Activated CD4-positive, alpha-beta T cell treated with anti-CD3 and anti-CD28 coated beads, Interleukin-2, amount 50 U/mL, for 1 hour (primary cell): ENCODE measurements at regions not wholly inside any gene's neighbourhood (a gene's known extent, or its start where the extent isn't known, plus 50 kb on each side); places are given as distances from the start of the nearest gene placed in this dataset.
"Not testable (repeated sequence)": the region's sequence is repeated elsewhere in the genome, so short reads cannot be mapped to it uniquely, and the experiment has no call there.

ENCODE experiments used
- DNase-seq: peaks from one replicate; pipeline ENCODE4 v3.0.0-alpha.2; 2020

- not testable (repeated sequence) for DNase-seq
Measured at GRCh38 chr12:127983213-127983791, 283.7 kb upstream of the TMEM132C start.

- no peak for DNase-seq
Measured at GRCh38 chr12:127984386-127985055, 282.4 kb upstream of the TMEM132C start.

GRCh38 chr12:127987199-127987901 lies 279.6 kb upstream of the TMEM132C start:
- no peak for DNase-seq

GRCh38 chr12:127991485-127991884 lies 275.5 kb upstream of the TMEM132C start:
- no peak for DNase-seq

GRCh38 chr12:127998988-127999387 lies 268.0 kb upstream of the TMEM132C start:
- no peak for DNase-seq

GRCh38 chr12:128004383-128004938 lies 262.5 kb upstream of the TMEM132C start:
- no peak for DNase-seq

GRCh38 chr12:128007250-128007649 lies 259.7 kb upstream of the TMEM132C start:
- DNase-seq: no peak

GRCh38 chr12:128008341-128008740 lies 258.6 kb upstream of the TMEM132C start:
- DNase-seq: no peak

- DNase-seq: no peak
Measured at GRCh38 chr12:128009108-128009507, 257.9 kb upstream of the TMEM132C start.

- DNase-seq: no peak
Measured at GRCh38 chr12:128012110-128012509, 254.9 kb upstream of the TMEM132C start.

GRCh38 chr12:128015276-128015675 lies 251.7 kb upstream of the TMEM132C start:
- DNase-seq: no peak

GRCh38 chr12:128018067-128018466 lies 248.9 kb upstream of the TMEM132C start:
- no peak for DNase-seq

GRCh38 chr12:128019996-128020544 lies 246.9 kb upstream of the TMEM132C start:
- DNase-seq: no peak

- DNase-seq: no peak
Measured at GRCh38 chr12:128021561-128021960, 245.4 kb upstream of the TMEM132C start.

- DNase-seq: no peak
Measured at GRCh38 chr12:128025589-128026245, 241.3 kb upstream of the TMEM132C start.

GRCh38 chr12:128026696-128027574 lies 240.0 kb upstream of the TMEM132C start:
- DNase-seq: no peak

GRCh38 chr12:128033473-128033872 lies 233.5 kb upstream of the TMEM132C start:
- DNase-seq: no peak

GRCh38 chr12:128040971-128041370 lies 226.0 kb upstream of the TMEM132C start:
- no peak for DNase-seq

GRCh38 chr12:128042283-128042682 lies 224.7 kb upstream of the TMEM132C start:
- DNase-seq: not testable (repeated sequence)

GRCh38 chr12:128042825-128043224 lies 224.1 kb upstream of the TMEM132C start:
- DNase-seq: no peak

- no peak for DNase-seq
Measured at GRCh38 chr12:128043317-128043716, 223.7 kb upstream of the TMEM132C start.
